ENCODE measurements at regions not wholly inside any gene's neighbourhood (a gene's known extent, or its start where the extent isn't known, plus 50 kb on each side); places are given as distances from the start of the nearest gene placed in this dataset.

DNA sequence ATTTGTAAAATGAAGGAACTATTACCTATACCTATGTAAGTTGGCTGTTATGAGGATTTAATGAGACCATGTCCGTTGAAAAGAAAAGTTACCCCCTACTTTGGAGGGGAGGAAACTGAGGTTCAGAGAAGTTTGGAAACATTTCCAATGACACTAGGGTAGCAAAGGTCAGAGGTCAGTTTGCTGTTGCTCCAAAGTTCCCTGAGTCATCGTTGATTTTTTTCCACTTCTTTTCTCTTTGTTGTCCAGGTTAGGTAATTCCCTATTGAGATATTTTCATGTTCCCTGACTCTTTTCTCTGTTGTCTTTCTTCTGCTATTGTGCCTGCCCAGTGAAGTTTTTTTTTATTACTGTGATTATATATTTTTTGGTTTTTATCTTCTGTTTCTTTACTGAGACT lies 213.8 kb upstream of the C1orf174 start:
- no peak for TF ChIP-seq RCOR1 (IDR thresholded peaks at IDR 0.05; ENCODE audit: insufficient replicate concordance, low read length)
- no peak for TF ChIP-seq POLR2A (IDR thresholded peaks at IDR 0.05; ENCODE audit: low read depth, low read length)
- TF ChIP-seq, protein P1, sequence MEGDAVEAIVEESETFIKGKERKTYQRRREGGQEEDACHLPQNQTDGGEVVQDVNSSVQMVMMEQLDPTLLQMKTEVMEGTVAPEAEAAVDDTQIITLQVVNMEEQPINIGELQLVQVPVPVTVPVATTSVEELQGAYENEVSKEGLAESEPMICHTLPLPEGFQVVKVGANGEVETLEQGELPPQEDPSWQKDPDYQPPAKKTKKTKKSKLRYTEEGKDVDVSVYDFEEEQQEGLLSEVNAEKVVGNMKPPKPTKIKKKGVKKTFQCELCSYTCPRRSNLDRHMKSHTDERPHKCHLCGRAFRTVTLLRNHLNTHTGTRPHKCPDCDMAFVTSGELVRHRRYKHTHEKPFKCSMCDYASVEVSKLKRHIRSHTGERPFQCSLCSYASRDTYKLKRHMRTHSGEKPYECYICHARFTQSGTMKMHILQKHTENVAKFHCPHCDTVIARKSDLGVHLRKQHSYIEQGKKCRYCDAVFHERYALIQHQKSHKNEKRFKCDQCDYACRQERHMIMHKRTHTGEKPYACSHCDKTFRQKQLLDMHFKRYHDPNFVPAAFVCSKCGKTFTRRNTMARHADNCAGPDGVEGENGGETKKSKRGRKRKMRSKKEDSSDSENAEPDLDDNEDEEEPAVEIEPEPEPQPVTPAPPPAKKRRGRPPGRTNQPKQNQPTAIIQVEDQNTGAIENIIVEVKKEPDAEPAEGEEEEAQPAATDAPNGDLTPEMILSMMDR (conservative IDR thresholded peaks at IDR 0.05; ENCODE audit: low read depth, low read length), result no peak
- no peak for TF ChIP-seq SMC3 (IDR thresholded peaks at IDR 0.05; ENCODE audit: low read depth, low read length)
- no peak for TF ChIP-seq BHLHE40 (IDR thresholded peaks at IDR 0.05; ENCODE audit: low read depth, low read length)
